PC-9 (cell line): ENCODE measurements at regions not wholly inside any gene's neighbourhood (a gene's known extent, or its start where the extent isn't known, plus 50 kb on each side); places are given as distances from the start of the nearest gene placed in this dataset.

Source experiments
- EZH2 ChIP-seq: fragments of 200-600 bp; sonication (generic); IDR thresholded peaks from 2 replicates; pipeline ENCODE4 v1.8.0; 2017; ENCODE audit warnings: antibody characterized with exemption, low read depth
- TF ChIP-seq, protein P1 (sequence below): fragments of 200-600 bp; sonication (generic); conservative IDR thresholded peaks from 2 replicates; pipeline ENCODE4 v1.6.1; 2017; ENCODE audit warnings: mixed run types, antibody characterized with exemption, mild to moderate bottlenecking, moderate library complexity

DNA sequence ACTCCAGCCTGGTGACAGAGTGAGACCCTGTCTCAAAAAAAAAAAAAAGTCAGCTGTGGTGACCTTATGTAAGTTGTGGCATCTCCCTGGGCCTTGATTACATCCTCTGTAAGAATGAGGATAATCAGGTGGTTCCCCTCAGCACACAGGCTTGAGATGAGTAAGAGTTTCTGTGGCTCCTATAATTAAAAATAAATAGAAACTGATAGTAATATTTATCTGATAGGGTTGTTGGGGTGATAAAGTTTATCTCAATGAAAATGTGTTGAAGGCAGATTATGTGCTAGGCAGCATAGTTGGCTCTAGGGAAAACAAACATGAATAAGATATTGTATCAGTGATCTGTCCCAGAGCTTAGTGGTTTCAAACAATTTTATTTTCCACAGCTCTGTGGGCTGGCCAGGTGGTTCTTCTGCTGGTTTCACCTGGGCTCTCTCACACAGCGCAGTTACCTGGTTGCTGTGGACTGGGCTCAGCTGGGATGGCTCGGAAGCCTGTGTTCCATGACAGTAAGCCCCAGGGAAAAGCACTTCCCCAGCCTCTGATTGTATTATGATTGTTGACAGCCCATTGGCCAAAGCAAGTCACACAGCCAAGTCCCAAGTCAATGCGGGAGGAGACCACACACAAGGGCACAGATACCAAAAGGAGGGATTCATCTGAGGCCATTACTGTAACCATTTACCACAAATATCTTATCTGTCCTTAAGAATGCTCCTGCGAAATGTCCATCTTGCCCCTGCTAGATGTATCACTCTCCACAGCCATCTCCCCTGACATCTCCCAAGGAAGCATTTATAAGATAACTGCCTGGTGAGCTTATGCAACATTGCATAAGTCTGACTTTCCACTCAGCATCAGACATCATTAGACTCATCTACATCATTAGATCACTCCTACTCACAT, 151.7 kb downstream of the NUAK1 start:
- TF ChIP-seq, protein P1, sequence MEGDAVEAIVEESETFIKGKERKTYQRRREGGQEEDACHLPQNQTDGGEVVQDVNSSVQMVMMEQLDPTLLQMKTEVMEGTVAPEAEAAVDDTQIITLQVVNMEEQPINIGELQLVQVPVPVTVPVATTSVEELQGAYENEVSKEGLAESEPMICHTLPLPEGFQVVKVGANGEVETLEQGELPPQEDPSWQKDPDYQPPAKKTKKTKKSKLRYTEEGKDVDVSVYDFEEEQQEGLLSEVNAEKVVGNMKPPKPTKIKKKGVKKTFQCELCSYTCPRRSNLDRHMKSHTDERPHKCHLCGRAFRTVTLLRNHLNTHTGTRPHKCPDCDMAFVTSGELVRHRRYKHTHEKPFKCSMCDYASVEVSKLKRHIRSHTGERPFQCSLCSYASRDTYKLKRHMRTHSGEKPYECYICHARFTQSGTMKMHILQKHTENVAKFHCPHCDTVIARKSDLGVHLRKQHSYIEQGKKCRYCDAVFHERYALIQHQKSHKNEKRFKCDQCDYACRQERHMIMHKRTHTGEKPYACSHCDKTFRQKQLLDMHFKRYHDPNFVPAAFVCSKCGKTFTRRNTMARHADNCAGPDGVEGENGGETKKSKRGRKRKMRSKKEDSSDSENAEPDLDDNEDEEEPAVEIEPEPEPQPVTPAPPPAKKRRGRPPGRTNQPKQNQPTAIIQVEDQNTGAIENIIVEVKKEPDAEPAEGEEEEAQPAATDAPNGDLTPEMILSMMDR, result no peak
- TF ChIP-seq EZH2, result no peak
